KG1 (cell line): ENCODE measurements at regions not wholly inside any gene's neighbourhood (a gene's known extent, or its start where the extent isn't known, plus 50 kb on each side); places are given as distances from the start of the nearest gene placed in this dataset.
"Not testable (repeated sequence)": the region's sequence is repeated elsewhere in the genome, so short reads cannot be mapped to it uniquely, and the experiment has no call there.

Experiments used
- DNase-seq: peaks from one replicate; lab custom pipeline; 2025; lab: John Stamatoyannopoulos, UW

- DNase-seq: no peak
Observed at GRCh38 chr2:224147174-224147573, 108.1 kb upstream of the SERPINE2 start.

GRCh38 chr2:224146356-224147160, 107.5 kb upstream of the SERPINE2 start:
- no peak for DNase-seq

GRCh38 chr2:224145751-224146355, 106.8 kb upstream of the SERPINE2 start:
- no peak for DNase-seq

- no peak for DNase-seq
Observed at GRCh38 chr2:224143526-224143925, 104.4 kb upstream of the SERPINE2 start.

GRCh38 chr2:224142397-224143312, 103.6 kb upstream of the SERPINE2 start:
- DNase-seq: no peak

- no peak for DNase-seq
Observed at GRCh38 chr2:224141304-224141703, 102.2 kb upstream of the SERPINE2 start.

GRCh38 chr2:224137208-224137607, 98.1 kb upstream of the SERPINE2 start:
- no peak for DNase-seq

GRCh38 chr2:224136396-224136795, 97.3 kb upstream of the SERPINE2 start:
- no peak for DNase-seq

- DNase-seq: no peak
Observed at GRCh38 chr2:224135881-224136280, 96.8 kb upstream of the SERPINE2 start.

GRCh38 chr2:224134003-224134734, 95.1 kb upstream of the SERPINE2 start:
- DNase-seq: no peak

GRCh38 chr2:224133387-224133786, 94.3 kb upstream of the SERPINE2 start:
- no peak for DNase-seq

- DNase-seq: no peak
Observed at GRCh38 chr2:224127871-224128501, 88.9 kb upstream of the SERPINE2 start.

GRCh38 chr2:224126440-224126839, 87.4 kb upstream of the SERPINE2 start:
- DNase-seq: no peak

- no peak for DNase-seq
Observed at GRCh38 chr2:224126003-224126402, 86.9 kb upstream of the SERPINE2 start.

- no peak for DNase-seq
Observed at GRCh38 chr2:224122542-224122941, 83.5 kb upstream of the SERPINE2 start.

GRCh38 chr2:224121406-224122067, 82.5 kb upstream of the SERPINE2 start:
- no peak for DNase-seq

- DNase-seq: no peak
Observed at GRCh38 chr2:224120986-224121385, 81.9 kb upstream of the SERPINE2 start.

- not testable (repeated sequence) for DNase-seq
Observed at GRCh38 chr2:224119846-224120245, 80.8 kb upstream of the SERPINE2 start.

- no peak for DNase-seq
Observed at GRCh38 chr2:224114428-224114827, 75.3 kb upstream of the SERPINE2 start.

GRCh38 chr2:224113930-224114329, 74.8 kb upstream of the SERPINE2 start:
- DNase-seq: not testable (repeated sequence)

GRCh38 chr2:224111576-224111975, 72.5 kb upstream of the SERPINE2 start:
- no peak for DNase-seq
